HepG2 (cell line): ENCODE measurements at regions not wholly inside any gene's neighbourhood (a gene's known extent, or its start where the extent isn't known, plus 50 kb on each side); places are given as distances from the start of the nearest gene placed in this dataset.
A peak's percentile ranks its signal among the peaks of the same experiment; 100 is the strongest.

Experiments used
- ATAC-seq: fragments of 200-7000 bp; cut with Tn5 transposase; 3 replicates; pipeline ENCODE4 v1.9.1; 2020; ENCODE audit warnings: mild to moderate bottlenecking, moderate library complexity
- BruUV-seq: library from RNA; stranded (reverse); fragments of 400-500 nt; replicated peaks from 2 replicates; lab custom pipeline; 2021; lab: Mats Ljungman, UMichigan
- CTCF ChIA-PET: fragments of 300-600 bp; formaldehyde crosslinking; extraction: SDS; loops from one replicate; lab custom pipeline; 2021; ENCODE audit warnings: low total read pairs, inconsistent platforms, low intra/inter-chr PET ratio; lab: Yijun Ruan, JAX
- POLR2A ChIA-PET: fragments of 350-600 bp; sonication (Branson Sonifier 250); formaldehyde crosslinking; loops from one replicate; lab custom pipeline; 2020; ENCODE audit warnings: antibody characterized with exemption, inconsistent platforms; lab: Yijun Ruan, JAX
- DNase-seq: peaks from one replicate; pipeline ENCODE4 v3.0.0-alpha.2; 2015; ENCODE audit warnings: low spot score
- FAIRE-seq: peaks from 3 replicates; lab custom pipeline; 2011; peaks lifted over from hg19 to GRCh38; lab: Jason Lieb, UNC
- H2AFZ ChIP-seq: one replicate; pipeline ENCODE4 v1.6.1; 2011; ENCODE audit warnings: low read length, inconsistent platforms
- H3K27ac ChIP-seq: fragments of 300-600 bp; 3 replicates; pipeline ENCODE4 v1.8.0; 2011; ENCODE audit warnings: mixed run types, mild to moderate bottlenecking, mixed read lengths, low read length, inconsistent platforms; ENCODE audit not compliant: insufficient read depth; ENCODE audit errors: extremely low read length
- H3K27me3 ChIP-seq, 2 experiments: fragments of 200-600 bp in 1 of 2; 2 replicates in 1 of 2; 3 replicates in 1 of 2; pipeline versions ENCODE4 v1.6.0 to v1.8.0; 2011; ENCODE audit warnings: low read length in 2 of 2, mild to moderate bottlenecking in 2 of 2, moderate library complexity in 2 of 2, inconsistent platforms in 1 of 2; ENCODE audit not compliant: insufficient read depth in 2 of 2, control insufficient read depth in 1 of 2
- H3K36me3 ChIP-seq, 2 experiments: fragments of 200-600 bp in 1 of 2; replicated peaks in 1 of 2; 2 replicates in 1 of 2; 3 replicates in 1 of 2; pipeline versions ENCODE4 v1.5.1 to v1.8.0; 2011; ENCODE audit warnings: low read length in 2 of 2, inconsistent platforms in 1 of 2; ENCODE audit not compliant: insufficient read depth in 2 of 2, control insufficient read depth in 1 of 2
- H3K4me1 ChIP-seq: 2 replicates; pipeline ENCODE4 v1.5.1; 2012; ENCODE audit warnings: low read length, inconsistent platforms; ENCODE audit not compliant: insufficient read depth
- H3K4me2 ChIP-seq: 2 replicates; pipeline ENCODE4 v1.6.0; 2011; ENCODE audit warnings: low read depth, low read length, inconsistent platforms
- H3K4me3 ChIP-seq, 3 experiments: fragments of 200-600 bp in 1 of 3; sonication (generic), shearing (Covaris generic) in 1 of 3; replicated peaks in 1 of 3; 2 replicates each; pipeline ENCODE4 v1.5.1; 2011 to 2016; ENCODE audit warnings: low read length in 3 of 3, inconsistent platforms in 2 of 3, low read depth in 2 of 3, mild to moderate bottlenecking in 2 of 3, control low read depth in 1 of 3, mixed read lengths in 1 of 3; ENCODE audit not compliant: insufficient read depth in 1 of 3
- H3K79me2 ChIP-seq: one replicate; pipeline ENCODE4 v1.6.1; 2011; ENCODE audit warnings: low read length, inconsistent platforms; ENCODE audit not compliant: insufficient read depth
- H3K9ac ChIP-seq: 2 replicates; pipeline ENCODE4 v1.6.0; 2011; ENCODE audit warnings: mild to moderate bottlenecking, low read depth, low read length, inconsistent platforms; ENCODE audit not compliant: insufficient read depth
- H3K9me3 ChIP-seq: 2 replicates; pipeline ENCODE4 v1.5.1; 2012; ENCODE audit warnings: mild to moderate bottlenecking, low read length
- H4K20me1 ChIP-seq: 2 replicates; pipeline ENCODE4 v1.6.0; 2011; ENCODE audit warnings: inconsistent platforms, mild to moderate bottlenecking, low read length, moderate library complexity; ENCODE audit not compliant: insufficient read depth
- MAFK ChIP-seq, 2 experiments: IDR thresholded peaks in 1 of 2; conservative IDR thresholded peaks in 1 of 2; 2 replicates each; pipeline ENCODE4 v1.6.1; 2011; ENCODE audit warnings: improper control_type of control experiment in 2 of 2, low read length in 2 of 2
- MTF2 ChIP-seq: sonication (generic); formaldehyde crosslinking; IDR thresholded peaks from 2 replicates; pipeline ENCODE4 v1.5.0; 2020; ENCODE audit warnings: missing genetic modification reagents, borderline replicate concordance
- NFE2L2 ChIP-seq: fragments of 150-350 bp; IDR thresholded peaks from 2 replicates; pipeline ENCODE4 v1.6.1; 2014; ENCODE audit warnings: low read length
- SPEN ChIP-seq: sonication (generic); formaldehyde crosslinking; IDR thresholded peaks from 2 replicates; pipeline ENCODE4 v1.5.1; 2020; ENCODE audit warnings: low read depth, mild to moderate bottlenecking, missing genetic modification reagents
- STAG1 ChIP-seq: sonication (generic); formaldehyde crosslinking; IDR thresholded peaks from 2 replicates; pipeline ENCODE4 v1.4.0; 2020; ENCODE audit warnings: missing genetic modification reagents
- WGBS: methylation state at CpG from one replicate; pipeline ENCODE4 v1.1.6; 2017; ENCODE audit warnings: low lambda C conversion rate; 5-methylcytosine and 5-hydroxymethylcytosine counted together
- in situ Hi-C: cut with HindIII; loops from 2 replicates; pipeline ENCODE4 v1.10.0; 2017; ENCODE audit warnings: low pct_unique_long_range_greater_than_20kb; ENCODE audit not compliant: extremely low pct_ligation_motif_present
- intact Hi-C: fragments of 100-400 bp; cut with micrococcal nuclease; formaldehyde crosslinking; loops from one replicate; pipeline ENCODE4 v1.10.0; 2022; ENCODE audit not compliant: unreplicated experiment
- TF ChIP-seq, protein P1 (sequence below): sonication (generic); formaldehyde crosslinking; IDR thresholded peaks from 2 replicates; pipeline ENCODE4 v1.4.0; 2020; ENCODE audit warnings: missing genetic modification reagents, borderline replicate concordance
- TF ChIP-seq, protein P2 (sequence below): sonication (generic); formaldehyde crosslinking; IDR thresholded peaks from 2 replicates; pipeline ENCODE4 v1.5.0; 2020; ENCODE audit warnings: mild to moderate bottlenecking, missing genetic modification reagents, moderate library complexity

DNA sequence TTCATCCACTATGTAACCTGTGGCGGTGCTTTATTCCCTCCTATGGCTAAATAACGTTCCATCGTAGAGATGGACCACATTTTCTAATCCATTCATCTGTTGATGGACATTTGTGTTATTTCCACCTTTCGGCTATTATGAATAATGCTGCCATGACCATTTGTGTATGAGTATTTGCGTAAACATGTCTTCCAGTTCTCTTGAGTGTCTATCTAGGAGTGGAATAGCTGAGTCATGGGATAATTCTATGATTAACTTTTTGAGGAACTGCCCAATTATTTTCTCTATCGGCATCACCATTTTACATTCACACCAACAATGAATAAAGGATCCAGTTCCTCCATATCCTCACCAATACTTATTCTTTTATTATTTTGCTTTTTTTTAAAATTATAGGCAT, 261.9 kb upstream of the SFSWAP start:
- no peaks in the 10 kb centered on the region for H4K20me1 ChIP-seq
- WGBS, result 19% methylated on average over 6 of the region's 6 CpGs
- no peak overlapping the region for H3K9ac ChIP-seq
- POLR2A ChIA-PET, result no interaction called here
- DNase-seq, result no peak
- CTCF ChIA-PET, result no interaction called here
- H3K79me2 ChIP-seq, result no peaks in the 10 kb centered on the region
- no peaks in the 10 kb centered on the region for H3K4me1 ChIP-seq
- in situ Hi-C loops, result no loop called here
- intact Hi-C loops, result no loop called here
- ATAC-seq, result no peak
- H3K4me2 ChIP-seq, result no peak overlapping the region
- no peaks in the 10 kb centered on the region for H3K36me3 ChIP-seq
- FAIRE-seq, result no peak
- TF ChIP-seq MTF2 (no peak), MAFK (conservative IDR thresholded peaks at IDR 0.05 in 1 of 2, IDR thresholded peaks at IDR 0.05 in 1 of 2; ENCODE audit: low read length in 2 of 2) (peak in 1 of 2 experiments; percentile 49; a peak in 2 of 4 replicates), NFE2L2 (peak; percentile 62)
- no TSS peak for BruUV-seq
- H3K4me3 ChIP-seq, result no peak overlapping the region
- no peak overlapping the region for H3K27ac ChIP-seq
- H3K9me3 ChIP-seq, result no peaks in the 10 kb centered on the region
- no peak overlapping the region for H2AFZ ChIP-seq
- H3K27me3 ChIP-seq, result peaks cover 0 to 10% of the 10 kb centered on the region in 2 experiments; a peak in 1 of 5 replicates

DNA sequence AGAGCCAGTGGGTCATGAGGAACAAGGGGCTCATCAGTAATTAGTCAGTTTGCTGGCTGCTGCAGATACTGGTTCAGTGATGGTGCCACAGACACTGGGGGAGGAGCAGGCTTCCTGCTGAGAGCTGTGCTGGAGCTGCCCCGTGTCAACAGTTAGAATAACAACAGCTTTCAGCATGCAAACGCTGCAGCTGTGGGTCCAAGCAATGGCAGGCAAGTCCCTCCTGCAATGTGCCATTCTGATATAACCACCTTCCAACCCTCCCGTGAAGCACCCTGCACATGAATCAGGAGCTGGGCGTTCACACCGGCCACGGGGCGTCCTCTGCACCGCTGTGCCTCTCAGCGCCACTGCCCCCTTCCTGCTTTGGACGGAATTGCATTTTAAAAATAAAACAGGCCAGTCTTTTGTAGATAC, 258.4 kb upstream of the SFSWAP start:
- no peaks in the 10 kb centered on the region for H3K79me2 ChIP-seq
- TF ChIP-seq SPEN (CRISPR knock-in tag) (no peak), STAG1 (CRISPR knock-in tag) (peak; percentile 50)
- TF ChIP-seq, protein P1, sequence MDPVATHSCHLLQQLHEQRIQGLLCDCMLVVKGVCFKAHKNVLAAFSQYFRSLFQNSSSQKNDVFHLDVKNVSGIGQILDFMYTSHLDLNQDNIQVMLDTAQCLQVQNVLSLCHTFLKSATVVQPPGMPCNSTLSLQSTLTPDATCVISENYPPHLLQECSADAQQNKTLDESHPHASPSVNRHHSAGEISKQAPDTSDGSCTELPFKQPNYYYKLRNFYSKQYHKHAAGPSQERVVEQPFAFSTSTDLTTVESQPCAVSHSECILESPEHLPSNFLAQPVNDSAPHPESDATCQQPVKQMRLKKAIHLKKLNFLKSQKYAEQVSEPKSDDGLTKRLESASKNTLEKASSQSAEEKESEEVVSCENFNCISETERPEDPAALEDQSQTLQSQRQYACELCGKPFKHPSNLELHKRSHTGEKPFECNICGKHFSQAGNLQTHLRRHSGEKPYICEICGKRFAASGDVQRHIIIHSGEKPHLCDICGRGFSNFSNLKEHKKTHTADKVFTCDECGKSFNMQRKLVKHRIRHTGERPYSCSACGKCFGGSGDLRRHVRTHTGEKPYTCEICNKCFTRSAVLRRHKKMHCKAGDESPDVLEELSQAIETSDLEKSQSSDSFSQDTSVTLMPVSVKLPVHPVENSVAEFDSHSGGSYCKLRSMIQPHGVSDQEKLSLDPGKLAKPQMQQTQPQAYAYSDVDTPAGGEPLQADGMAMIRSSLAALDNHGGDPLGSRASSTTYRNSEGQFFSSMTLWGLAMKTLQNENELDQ (CRISPR knock-in tag), result no peak
- TF ChIP-seq, protein P2, sequence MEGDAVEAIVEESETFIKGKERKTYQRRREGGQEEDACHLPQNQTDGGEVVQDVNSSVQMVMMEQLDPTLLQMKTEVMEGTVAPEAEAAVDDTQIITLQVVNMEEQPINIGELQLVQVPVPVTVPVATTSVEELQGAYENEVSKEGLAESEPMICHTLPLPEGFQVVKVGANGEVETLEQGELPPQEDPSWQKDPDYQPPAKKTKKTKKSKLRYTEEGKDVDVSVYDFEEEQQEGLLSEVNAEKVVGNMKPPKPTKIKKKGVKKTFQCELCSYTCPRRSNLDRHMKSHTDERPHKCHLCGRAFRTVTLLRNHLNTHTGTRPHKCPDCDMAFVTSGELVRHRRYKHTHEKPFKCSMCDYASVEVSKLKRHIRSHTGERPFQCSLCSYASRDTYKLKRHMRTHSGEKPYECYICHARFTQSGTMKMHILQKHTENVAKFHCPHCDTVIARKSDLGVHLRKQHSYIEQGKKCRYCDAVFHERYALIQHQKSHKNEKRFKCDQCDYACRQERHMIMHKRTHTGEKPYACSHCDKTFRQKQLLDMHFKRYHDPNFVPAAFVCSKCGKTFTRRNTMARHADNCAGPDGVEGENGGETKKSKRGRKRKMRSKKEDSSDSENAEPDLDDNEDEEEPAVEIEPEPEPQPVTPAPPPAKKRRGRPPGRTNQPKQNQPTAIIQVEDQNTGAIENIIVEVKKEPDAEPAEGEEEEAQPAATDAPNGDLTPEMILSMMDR (CRISPR knock-in tag), result peak; percentile 75
- H3K9me3 ChIP-seq, result no peaks in the 10 kb centered on the region
- in situ Hi-C loops (loop anchor here (10.0 to 25.0 kb wide), 2 partner anchors 348 to 540 kb away; no protein-coding TSS in a partner anchor), intact Hi-C loops (no loop called here)
- no peak overlapping the region for H3K4me3 ChIP-seq
- DNase-seq, result peak; percentile 15
- no peaks in the 10 kb centered on the region for H3K36me3 ChIP-seq
- H3K27me3 ChIP-seq, result peaks cover 1 to 14% of the 10 kb centered on the region in 2 experiments; a peak in 3 of 5 replicates
- FAIRE-seq, result no peak
- H3K9ac ChIP-seq, result no peak overlapping the region
- CTCF ChIA-PET, result no interaction called here
- POLR2A ChIA-PET, result no interaction called here
- no peaks in the 10 kb centered on the region for H4K20me1 ChIP-seq
- H3K27ac ChIP-seq, result no peak overlapping the region
- 0% methylated on average over 4 of the region's 10 CpGs for WGBS
- no peak overlapping the region for H3K4me2 ChIP-seq
- no TSS peak for BruUV-seq
- H3K4me1 ChIP-seq, result no peaks in the 10 kb centered on the region
- no peak overlapping the region for H2AFZ ChIP-seq
- ATAC-seq, result peak; percentile 47
